ENCODE measurements at regions not wholly inside any gene's neighbourhood (a gene's known extent, or its start where the extent isn't known, plus 50 kb on each side); places are given as distances from the start of the nearest gene placed in this dataset.
A peak's percentile ranks its signal among the peaks of the same experiment; 100 is the strongest.

GRCh38 chr2:198259496-198259895 is 455.1 kb downstream of the PLCL1 start:
- H3K4me3 ChIP-seq = no peak overlapping the region
- H3K27ac ChIP-seq = no peak overlapping the region
- no peaks in the 10 kb centered on the region for H3K9me3 ChIP-seq (replicated peaks in 1 of 3)
- no peaks in the 10 kb centered on the region for H3K4me1 ChIP-seq (replicated peaks in 1 of 2)
- no peak for DNase-seq
- no peaks in the 10 kb centered on the region for H3K27me3 ChIP-seq
- H3K36me3 ChIP-seq (replicated peaks in 1 of 2) = no peaks in the 10 kb centered on the region
- intact Hi-C loops (cut with DNase I) = no loop called here
- no peak for TF ChIP-seq CTCF (IDR thresholded peaks at IDR 0.05)
- TF ChIP-seq POLR2A (IDR thresholded peaks at IDR 0.05) = no peak
- 84 to 90% (median 87%) methylated on average over 3 of the region's 3 CpGs for WGBS, 4 donors

GRCh38 chr2:198254536-198255090 is 450.2 kb downstream of the PLCL1 start:
- 32 to 44% (median 35%) methylated on average over 5 of the region's 5 CpGs for WGBS, 4 donors
- H3K4me1 ChIP-seq (replicated peaks in 1 of 2) = no peaks in the 10 kb centered on the region
- no peak overlapping the region for H3K27ac ChIP-seq
- no peak overlapping the region for H3K4me3 ChIP-seq
- no peaks in the 10 kb centered on the region for H3K36me3 ChIP-seq (replicated peaks in 1 of 2)
- intact Hi-C loops (cut with DNase I) = no loop called here
- TF ChIP-seq CTCF (IDR thresholded peaks at IDR 0.05) = no peak
- TF ChIP-seq POLR2A (IDR thresholded peaks at IDR 0.05) = no peak
- no peaks in the 10 kb centered on the region for H3K27me3 ChIP-seq
- H3K9me3 ChIP-seq (replicated peaks in 1 of 3) = no peaks in the 10 kb centered on the region
- DNase-seq = peak in 1 of 7 donors; percentile 3

- no peak overlapping the region for H3K4me3 ChIP-seq
- no peak overlapping the region for H3K27ac ChIP-seq
- H3K27me3 ChIP-seq = no peaks in the 10 kb centered on the region
- H3K9me3 ChIP-seq (replicated peaks in 1 of 3) = no peaks in the 10 kb centered on the region
- no peak for TF ChIP-seq CTCF (IDR thresholded peaks at IDR 0.05)
- TF ChIP-seq POLR2A (IDR thresholded peaks at IDR 0.05) = no peak
- DNase-seq = no peak
- intact Hi-C loops (cut with DNase I) = no loop called here
- no peaks in the 10 kb centered on the region for H3K4me1 ChIP-seq (replicated peaks in 1 of 2)
- no peaks in the 10 kb centered on the region for H3K36me3 ChIP-seq (replicated peaks in 1 of 2)
These were observed 449.6 kb downstream of the PLCL1 start for GRCh38 chr2:198253995-198254394.

- Histone ChIP-seq H3K36me3 (replicated peaks in 1 of 2) (no peaks in the 10 kb centered on the region), H3K27ac (no peak overlapping the region), H3K4me1 (replicated peaks in 1 of 2) (no peaks in the 10 kb centered on the region), H3K27me3 (no peaks in the 10 kb centered on the region), H3K4me3 (no peak overlapping the region), H3K9me3 (replicated peaks in 1 of 3) (no peaks in the 10 kb centered on the region)
- 26 to 52% (median 45%) methylated on average over 1 of the region's 1 CpG for WGBS, 4 donors
- TF ChIP-seq CTCF (IDR thresholded peaks at IDR 0.05) = no peak
- no peak for TF ChIP-seq POLR2A (IDR thresholded peaks at IDR 0.05)
- DNase-seq = no peak
- intact Hi-C loops (cut with DNase I) = no loop called here
These were observed 448.1 kb downstream of the PLCL1 start for GRCh38 chr2:198252472-198252871.
